ENCODE measurements at regions not wholly inside any gene's neighbourhood (a gene's known extent, or its start where the extent isn't known, plus 50 kb on each side); places are given as distances from the start of the nearest gene placed in this dataset.
"Not testable (repeated sequence)": the region's sequence is repeated elsewhere in the genome, so short reads cannot be mapped to it uniquely, and the experiment has no call there.

- TF ChIP-seq, protein P1, sequence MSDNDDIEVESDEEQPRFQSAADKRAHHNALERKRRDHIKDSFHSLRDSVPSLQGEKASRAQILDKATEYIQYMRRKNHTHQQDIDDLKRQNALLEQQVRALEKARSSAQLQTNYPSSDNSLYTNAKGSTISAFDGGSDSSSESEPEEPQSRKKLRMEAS (IDR thresholded peaks at IDR 0.05; ENCODE audit: low read depth, low read length) = no peak
- TF ChIP-seq, protein P2, sequence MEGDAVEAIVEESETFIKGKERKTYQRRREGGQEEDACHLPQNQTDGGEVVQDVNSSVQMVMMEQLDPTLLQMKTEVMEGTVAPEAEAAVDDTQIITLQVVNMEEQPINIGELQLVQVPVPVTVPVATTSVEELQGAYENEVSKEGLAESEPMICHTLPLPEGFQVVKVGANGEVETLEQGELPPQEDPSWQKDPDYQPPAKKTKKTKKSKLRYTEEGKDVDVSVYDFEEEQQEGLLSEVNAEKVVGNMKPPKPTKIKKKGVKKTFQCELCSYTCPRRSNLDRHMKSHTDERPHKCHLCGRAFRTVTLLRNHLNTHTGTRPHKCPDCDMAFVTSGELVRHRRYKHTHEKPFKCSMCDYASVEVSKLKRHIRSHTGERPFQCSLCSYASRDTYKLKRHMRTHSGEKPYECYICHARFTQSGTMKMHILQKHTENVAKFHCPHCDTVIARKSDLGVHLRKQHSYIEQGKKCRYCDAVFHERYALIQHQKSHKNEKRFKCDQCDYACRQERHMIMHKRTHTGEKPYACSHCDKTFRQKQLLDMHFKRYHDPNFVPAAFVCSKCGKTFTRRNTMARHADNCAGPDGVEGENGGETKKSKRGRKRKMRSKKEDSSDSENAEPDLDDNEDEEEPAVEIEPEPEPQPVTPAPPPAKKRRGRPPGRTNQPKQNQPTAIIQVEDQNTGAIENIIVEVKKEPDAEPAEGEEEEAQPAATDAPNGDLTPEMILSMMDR (IDR thresholded peaks at IDR 0.05; ENCODE audit: low read depth, low read length) = no peak
- no peak overlapping the region for H3K4me3 ChIP-seq (ENCODE audit: low read depth, low read length)
- DNase-seq (ENCODE audit: low read depth) = no peak
Observed at GRCh38 chr2:6139916-6140315, 447.7 kb downstream of the SOX11 start.

DNA sequence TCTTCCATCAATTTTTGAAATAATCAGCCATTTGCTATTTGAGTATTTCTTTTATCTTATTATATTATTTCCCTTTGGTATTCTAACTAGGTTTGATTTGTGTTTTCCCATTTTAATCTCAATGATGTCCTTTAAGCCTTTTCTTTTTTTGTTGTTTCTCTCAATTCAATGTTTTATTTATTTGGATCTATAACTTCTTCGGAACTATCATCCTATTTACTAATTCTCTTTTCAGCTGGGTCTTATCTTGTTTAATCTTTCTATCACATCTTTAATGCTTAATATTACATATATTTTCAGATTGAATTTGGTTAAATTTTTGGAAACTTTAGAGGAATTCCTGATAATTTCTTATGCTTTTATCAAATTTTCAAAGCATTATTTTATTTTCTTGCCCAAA is 448.3 kb downstream of the SOX11 start:
- TF ChIP-seq, protein P2 (IDR thresholded peaks at IDR 0.05; ENCODE audit: low read depth, low read length) = no peak
- TF ChIP-seq, protein P1 (IDR thresholded peaks at IDR 0.05; ENCODE audit: low read depth, low read length) = no peak
- TF ChIP-seq MYC (IDR thresholded peaks at IDR 0.05; ENCODE audit: low read depth, low read length) (no peak), POLR2A (IDR thresholded peaks at IDR 0.05; ENCODE audit: extremely low read depth, insufficient read length) (no peak)
- H3K4me3 ChIP-seq (ENCODE audit: low read depth, low read length) = no peak overlapping the region
- no peak for DNase-seq (ENCODE audit: low read depth)

DNA sequence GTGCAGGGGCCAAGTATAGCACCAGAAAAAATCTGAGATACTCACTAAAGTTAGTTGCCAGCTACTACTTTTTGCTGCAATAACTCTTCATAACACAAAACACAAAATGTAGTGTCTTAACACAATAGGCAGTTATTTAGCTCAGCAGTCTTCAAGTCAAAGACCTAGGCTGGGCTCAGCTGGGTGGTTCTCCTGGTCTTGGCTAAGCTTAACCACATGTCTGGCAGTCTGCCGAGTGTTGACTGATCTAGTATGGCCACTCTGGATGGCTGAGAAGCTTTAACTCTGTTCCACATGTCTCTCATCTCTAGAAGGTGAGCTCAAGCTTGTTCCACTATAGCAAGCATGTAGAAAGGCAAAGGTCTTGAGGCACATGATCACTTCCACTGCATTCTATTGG is 451.6 kb downstream of the SOX11 start:
- TF ChIP-seq POLR2A (IDR thresholded peaks at IDR 0.05; ENCODE audit: extremely low read depth, insufficient read length) = no peak
- TF ChIP-seq, protein P2 (IDR thresholded peaks at IDR 0.05; ENCODE audit: low read depth, low read length) = no peak
- TF ChIP-seq, protein P1 (IDR thresholded peaks at IDR 0.05; ENCODE audit: low read depth, low read length) = no peak

GRCh38 chr2:6147215-6147614 is 455.0 kb downstream of the SOX11 start:
- DNase-seq (ENCODE audit: low read depth); H3K4me3 ChIP-seq (ENCODE audit: low read depth, low read length): not testable (repeated sequence)

More for the DNA sequence above, 451.6 kb downstream of the SOX11 start:
- DNase-seq (ENCODE audit: low read depth) = no peak
- H3K4me3 ChIP-seq (ENCODE audit: low read depth, low read length) = no peak overlapping the region

GRCh38 chr2:6148882-6149281 is 456.7 kb downstream of the SOX11 start:
- no peak for DNase-seq (ENCODE audit: low read depth)
- no peak overlapping the region for H3K4me3 ChIP-seq (ENCODE audit: low read depth, low read length)
- TF ChIP-seq, protein P1 (IDR thresholded peaks at IDR 0.05; ENCODE audit: low read depth, low read length) = no peak
- TF ChIP-seq MYC (IDR thresholded peaks at IDR 0.05; ENCODE audit: low read depth, low read length) (no peak), POLR2A (IDR thresholded peaks at IDR 0.05; ENCODE audit: extremely low read depth, insufficient read length) (no peak)
- TF ChIP-seq, protein P2 (IDR thresholded peaks at IDR 0.05; ENCODE audit: low read depth, low read length) = no peak

DNA sequence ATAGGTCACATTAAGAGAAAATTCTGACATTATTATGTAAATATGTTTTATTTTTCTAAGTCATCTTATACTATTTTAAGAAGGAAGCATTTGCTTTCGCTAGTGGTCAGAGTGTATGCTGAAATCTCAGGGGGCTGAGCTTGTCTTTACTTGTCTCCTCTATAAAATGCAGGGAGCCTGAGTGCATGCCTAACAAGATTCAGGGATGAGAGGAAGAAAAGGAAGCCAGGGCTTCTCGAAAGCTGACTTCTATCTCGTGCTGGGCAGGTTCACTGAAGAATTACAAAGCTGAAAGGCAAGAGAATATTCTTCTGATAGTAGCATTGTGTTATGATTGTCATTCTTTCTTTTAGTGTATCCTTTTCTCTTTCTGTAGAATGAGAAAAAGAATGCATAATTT is 467.4 kb downstream of the SOX11 start:
- no peak for DNase-seq (ENCODE audit: low read depth)
- H3K4me3 ChIP-seq (ENCODE audit: low read depth, low read length) = no peak overlapping the region
- TF ChIP-seq, protein P1 (IDR thresholded peaks at IDR 0.05; ENCODE audit: low read depth, low read length) = no peak
- TF ChIP-seq MYC (IDR thresholded peaks at IDR 0.05; ENCODE audit: low read depth, low read length) (no peak), POLR2A (IDR thresholded peaks at IDR 0.05; ENCODE audit: extremely low read depth, insufficient read length) (no peak)
- TF ChIP-seq, protein P2 (IDR thresholded peaks at IDR 0.05; ENCODE audit: low read depth, low read length) = no peak
